ENCODE measurements at regions not wholly inside any gene's neighbourhood (a gene's known extent, or its start where the extent isn't known, plus 50 kb on each side); places are given as distances from the start of the nearest gene placed in this dataset.
"Not testable (repeated sequence)": the region's sequence is repeated elsewhere in the genome, so short reads cannot be mapped to it uniquely, and the experiment has no call there.

DNA sequence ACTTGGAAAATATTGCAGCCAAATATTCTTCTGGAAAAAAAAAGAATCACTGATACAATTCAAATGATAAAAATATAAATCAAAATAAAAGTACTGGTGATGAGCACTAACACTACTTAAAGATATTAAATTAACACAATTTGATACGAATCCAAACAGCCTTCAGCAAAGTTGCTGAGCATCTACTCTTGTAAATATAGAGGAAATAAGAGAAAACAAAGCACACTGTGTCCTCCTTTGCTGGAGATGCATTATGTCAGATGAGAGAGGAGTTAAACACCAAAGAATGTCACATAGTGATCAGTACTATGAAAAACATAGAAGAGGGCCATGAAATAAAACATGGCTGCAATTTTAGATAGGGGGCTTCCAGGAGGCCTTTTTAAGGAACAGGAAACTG lies 177.4 kb upstream of the RNPC3 start:
- DNase-seq, result no peak

DNA sequence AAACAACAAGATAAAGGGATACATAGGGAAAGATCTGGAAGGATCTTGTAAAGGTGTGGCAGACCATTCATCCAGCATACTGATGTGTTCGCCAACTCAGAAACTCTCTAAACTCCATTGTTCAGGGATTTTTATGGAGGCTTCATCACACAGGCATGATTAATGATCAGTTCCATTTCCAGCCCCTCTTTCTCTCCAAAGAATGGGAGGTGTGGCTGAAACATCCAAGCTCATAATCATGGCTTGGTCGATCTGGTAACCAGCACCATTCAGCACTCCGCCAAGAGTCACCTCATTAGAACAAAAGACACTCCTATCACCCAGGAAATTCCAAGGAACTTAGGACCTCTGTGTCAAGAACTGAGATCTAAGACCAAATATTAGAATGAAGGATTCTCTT lies 180.6 kb upstream of the RNPC3 start:
- DNase-seq, result no peak

DNA sequence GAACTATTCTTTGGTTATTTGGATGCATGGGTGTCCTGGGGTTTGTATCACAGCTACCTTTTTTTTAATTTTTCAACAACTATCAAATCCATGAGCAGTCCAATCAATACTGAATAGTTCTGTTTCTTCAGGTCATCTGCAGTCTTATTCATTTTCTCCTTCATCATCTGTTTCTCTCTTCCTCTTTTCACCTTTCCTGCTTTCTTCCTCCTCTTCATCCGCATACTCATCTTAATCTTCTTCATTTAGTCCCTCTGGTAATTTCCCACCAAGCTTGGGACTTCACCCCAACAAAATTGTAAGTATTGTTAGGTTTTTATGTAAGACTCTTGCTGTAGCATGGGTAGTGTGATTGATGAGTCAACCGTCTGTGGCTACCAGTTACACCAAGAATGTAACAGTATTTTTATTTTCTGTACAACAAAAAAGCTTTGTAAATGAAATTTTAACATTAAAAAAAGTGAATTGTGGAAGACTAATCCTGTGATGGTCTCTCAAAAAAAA lies 184.1 kb upstream of the RNPC3 start:
- DNase-seq, result no peak

GRCh38 chr1:103337779-103338178 lies 187.7 kb upstream of the RNPC3 start:
- DNase-seq, result no peak

DNA sequence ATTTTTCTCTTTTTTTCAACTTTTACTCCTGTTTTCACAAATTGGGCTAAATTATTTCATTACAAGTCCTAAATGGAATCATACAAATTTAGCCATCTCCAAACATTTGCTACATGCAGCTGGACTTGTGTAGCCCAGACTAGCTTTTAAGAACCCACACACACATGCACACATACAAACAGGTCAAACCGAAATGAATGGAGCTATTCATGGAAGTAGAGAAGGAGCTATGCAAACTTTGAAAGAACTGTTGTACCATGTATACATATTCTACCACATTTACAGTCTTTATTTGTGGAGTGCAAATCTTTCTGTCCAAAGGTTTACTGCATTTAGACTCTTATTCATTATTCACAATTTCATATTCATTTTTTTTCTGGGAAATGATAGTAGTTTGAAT lies 189.1 kb upstream of the RNPC3 start:
- no peak for DNase-seq

DNA sequence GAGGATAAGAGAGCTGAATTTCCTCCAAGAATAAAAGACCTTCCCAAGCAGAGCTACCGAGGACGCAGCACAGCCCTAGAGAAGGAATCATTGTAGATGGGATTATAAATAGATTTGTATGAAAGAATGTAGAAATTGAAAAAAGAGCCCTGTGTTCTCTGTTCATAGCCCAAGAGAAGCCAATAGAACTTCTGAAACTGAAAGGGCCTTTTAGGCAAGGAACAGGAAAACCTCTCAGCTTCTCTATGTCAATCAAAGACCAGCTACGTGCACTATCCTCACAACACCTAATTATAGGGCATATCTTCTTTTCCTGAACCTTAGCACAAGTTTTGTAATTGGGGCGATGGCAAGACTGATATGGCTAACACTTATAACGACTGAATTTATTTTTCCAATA lies 192.4 kb upstream of the RNPC3 start:
- DNase-seq, result no peak

- no peak for DNase-seq
These were observed 198.3 kb upstream of the RNPC3 start for GRCh38 chr1:103327054-103327719.

DNA sequence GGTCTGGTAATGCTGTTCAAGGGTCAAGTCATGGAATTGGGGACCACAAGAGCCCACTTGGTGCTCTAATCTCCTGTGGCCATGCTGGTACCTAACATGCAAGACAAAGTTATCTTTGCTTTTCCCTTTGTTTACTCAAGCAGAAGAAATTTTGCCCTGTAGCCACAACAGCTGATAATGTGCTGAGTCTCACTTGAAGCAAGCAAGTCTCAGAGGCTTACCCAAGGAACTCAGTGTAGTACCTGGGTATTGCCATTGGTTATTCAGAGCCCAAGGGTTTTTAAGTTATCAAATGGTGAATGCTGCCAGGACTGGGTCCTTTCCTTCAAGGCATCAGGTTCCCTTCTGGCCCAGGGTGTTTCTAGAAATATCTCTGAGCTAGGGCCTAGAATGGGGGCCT lies 198.9 kb upstream of the RNPC3 start:
- DNase-seq, result no peak

DNA sequence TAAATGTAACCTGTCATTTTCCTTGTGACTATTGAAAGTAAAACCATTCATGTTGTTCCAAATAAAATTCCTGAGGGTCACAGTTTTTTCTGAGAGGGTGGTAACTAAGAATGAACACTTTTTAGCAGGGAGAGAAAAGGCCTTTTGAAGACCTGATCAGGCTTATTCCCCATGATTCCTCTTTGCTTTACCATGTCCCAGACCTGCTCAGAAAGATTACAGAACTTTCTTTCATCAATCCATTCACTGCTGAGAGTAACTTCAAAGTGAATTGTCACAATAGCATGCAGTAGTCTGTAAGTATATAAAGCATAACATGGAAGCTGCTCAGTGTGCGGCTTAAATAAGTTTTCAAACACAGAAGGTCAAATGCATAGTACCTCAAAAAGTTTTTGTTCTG lies 201.5 kb upstream of the COL11A1 start:
- no peak for DNase-seq

DNA sequence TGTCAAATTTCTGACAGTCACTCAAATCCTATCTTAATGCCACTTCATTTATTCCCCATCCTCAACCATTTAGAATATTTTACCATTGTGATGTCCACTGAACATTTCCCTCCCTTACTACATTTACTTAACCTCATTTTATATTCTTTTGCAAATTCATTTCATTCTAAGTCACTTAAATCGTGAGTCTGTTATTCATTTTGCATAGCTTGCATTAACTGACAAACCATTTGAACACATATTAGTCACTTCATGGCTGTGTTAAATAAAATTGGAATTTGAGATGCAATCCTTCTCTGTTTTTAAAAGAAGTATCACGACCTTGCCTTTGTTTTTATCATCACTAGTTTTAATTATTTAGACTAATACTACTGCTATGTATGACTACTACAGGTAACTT lies 199.4 kb upstream of the COL11A1 start:
- no peak for DNase-seq

GRCh38 chr1:103283841-103284669 lies 175.7 kb upstream of the COL11A1 start:
- DNase-seq, result no peak

DNA sequence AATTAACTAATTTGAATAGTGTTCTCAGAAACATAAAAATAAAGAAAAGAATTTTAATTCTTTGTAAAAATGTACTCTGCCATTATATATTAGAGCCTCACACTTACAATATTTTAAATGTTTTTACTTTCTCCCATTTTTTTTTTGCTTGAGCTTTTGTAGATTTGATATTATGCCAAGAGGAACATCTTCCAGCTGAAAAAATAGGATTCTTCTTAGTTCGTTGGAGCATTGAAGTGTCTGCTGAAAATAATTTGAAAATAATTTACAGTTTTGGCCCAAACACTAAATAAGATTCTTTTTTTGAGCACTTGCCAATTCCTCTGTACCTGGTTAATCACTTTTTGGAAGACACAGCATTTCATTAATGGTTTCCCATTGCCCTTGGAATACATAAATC lies 175.0 kb upstream of the COL11A1 start:
- DNase-seq, result no peak

DNA sequence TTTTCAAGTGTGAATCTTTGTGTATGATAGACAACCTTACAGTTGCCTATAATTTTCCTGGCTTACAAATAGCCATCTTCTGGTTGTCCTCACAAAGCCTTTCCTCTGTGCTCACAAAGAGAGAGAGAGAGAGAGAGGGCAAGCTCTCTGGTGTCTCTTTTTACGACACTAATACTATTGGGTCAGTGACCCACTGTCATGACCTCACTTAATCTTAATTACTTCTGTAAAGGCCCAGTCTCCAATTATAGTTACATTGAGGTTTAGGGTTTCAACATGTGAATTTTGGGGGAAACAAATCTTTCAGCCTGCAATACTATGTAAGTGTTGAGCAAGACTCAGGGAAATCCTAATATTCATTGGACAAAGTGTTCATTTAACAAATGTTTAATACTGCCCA lies 167.4 kb upstream of the COL11A1 start:
- DNase-seq, result no peak

- DNase-seq, result no peak
These were observed 166.6 kb upstream of the COL11A1 start for GRCh38 chr1:103274886-103275285.

- DNase-seq, result no peak
These were observed 164.8 kb upstream of the COL11A1 start for GRCh38 chr1:103273106-103273505.

DNA sequence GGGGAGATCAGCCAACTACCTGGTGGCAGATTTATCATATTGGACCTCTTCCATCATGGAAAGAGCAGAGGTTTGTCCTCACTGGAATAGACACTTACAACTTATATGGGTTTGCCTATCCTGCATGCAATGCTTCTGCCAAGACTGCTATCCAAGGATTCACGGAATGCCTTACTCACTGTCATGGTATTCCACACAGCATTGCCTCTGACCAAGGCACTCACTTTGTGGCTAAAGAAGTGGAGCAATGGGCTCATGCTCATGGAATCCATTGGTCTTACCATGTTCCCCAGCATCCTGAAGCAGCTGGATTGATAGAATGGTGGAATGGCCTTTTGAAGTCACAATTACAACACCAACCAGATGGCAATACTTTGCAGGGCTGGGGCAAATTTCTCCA lies 163.1 kb upstream of the COL11A1 start:
- DNase-seq, result not testable (repeated sequence)

- DNase-seq, result no peak
These were observed 159.6 kb upstream of the COL11A1 start for GRCh38 chr1:103267893-103268292.

- DNase-seq, result no peak
These were observed 158.9 kb upstream of the COL11A1 start for GRCh38 chr1:103267266-103267665.

DNA sequence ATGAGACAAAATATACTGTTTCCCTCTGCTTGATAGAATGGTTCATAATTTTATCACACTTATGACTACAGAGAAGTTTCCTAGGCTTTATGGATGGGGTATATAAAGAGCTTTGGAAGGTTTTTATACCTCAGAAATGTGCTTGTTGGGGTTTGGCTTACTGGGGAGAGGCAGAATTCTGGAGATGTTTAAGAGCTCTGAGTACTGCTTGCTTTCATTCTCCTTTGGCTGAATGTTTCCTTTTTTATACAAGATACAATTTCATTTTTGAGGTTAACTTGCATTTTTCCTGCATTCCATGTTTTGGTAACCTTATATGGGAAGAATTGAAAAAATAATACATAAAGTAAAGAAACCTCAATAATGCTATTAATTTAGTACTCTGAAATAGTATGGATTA lies 157.7 kb upstream of the COL11A1 start:
- DNase-seq, result no peak

GRCh38 chr1:103265551-103265950 lies 157.2 kb upstream of the COL11A1 start:
- DNase-seq, result no peak

- DNase-seq, result no peak
These were observed 151.7 kb upstream of the COL11A1 start for GRCh38 chr1:103259982-103260381.

GRCh38 chr1:103256490-103256889 lies 148.2 kb upstream of the COL11A1 start:
- no peak for DNase-seq

DNA sequence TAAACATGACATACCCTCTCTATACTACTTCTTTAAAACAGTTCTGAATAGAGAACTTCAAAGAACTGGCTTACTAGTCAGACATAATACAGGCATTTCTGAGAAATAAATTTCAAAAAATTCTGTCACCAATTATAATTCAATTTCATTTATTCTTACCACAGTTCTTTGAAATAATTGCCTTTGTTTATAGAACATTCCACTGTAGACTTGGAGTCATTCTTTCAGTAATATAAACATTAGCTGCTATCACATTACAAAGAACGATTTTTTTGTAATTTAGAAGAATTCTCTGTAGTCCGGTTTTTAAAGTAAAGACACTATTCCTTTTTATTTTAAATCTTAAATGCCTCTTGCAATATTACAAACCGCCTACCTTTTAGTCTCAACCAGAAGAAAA lies 146.4 kb upstream of the COL11A1 start:
- DNase-seq, result no peak

- no peak for DNase-seq
These were observed 142.1 kb upstream of the COL11A1 start for GRCh38 chr1:103250441-103250861.

Measured in left kidney (tissue), 1 donor.